Trophoblast cell (in vitro differentiated cells and primary cell): ENCODE measurements at regions not wholly inside any gene's neighbourhood (a gene's known extent, or its start where the extent isn't known, plus 50 kb on each side); places are given as distances from the start of the nearest gene placed in this dataset.

Experiments
- DNase-seq, 2 donors: peaks; one replicate each; pipeline ENCODE4 v3.0.0-alpha.2; 2016
- H2AFZ ChIP-seq: 2 replicates; pipeline ENCODE4 v1.6.1; 2013; ENCODE audit warnings: low read length, moderate library complexity, mild to moderate bottlenecking; ENCODE audit not compliant: insufficient read depth, poor library complexity
- H2AK5ac ChIP-seq: 2 replicates; pipeline ENCODE4 v1.6.1; 2013; ENCODE audit warnings: mild to moderate bottlenecking, low read length
- H2BK120ac ChIP-seq: 2 replicates; pipeline ENCODE4 v1.6.1; 2013; ENCODE audit warnings: low read length, mild to moderate bottlenecking, moderate library complexity; ENCODE audit not compliant: insufficient read depth, poor library complexity
- H2BK12ac ChIP-seq: 2 replicates; pipeline ENCODE4 v1.6.1; 2013; ENCODE audit warnings: mild to moderate bottlenecking, low read length, moderate library complexity
- H2BK5ac ChIP-seq: 2 replicates; pipeline ENCODE4 v1.6.1; 2013; ENCODE audit warnings: low read length, low read depth, moderate library complexity, mild to moderate bottlenecking; ENCODE audit not compliant: poor library complexity
- H3K14ac ChIP-seq: 2 replicates; pipeline ENCODE4 v1.6.1; 2013; ENCODE audit warnings: mild to moderate bottlenecking, low read length
- H3K18ac ChIP-seq: 2 replicates; pipeline ENCODE4 v1.6.1; 2013; ENCODE audit warnings: mild to moderate bottlenecking, low read length
- H3K23ac ChIP-seq: 2 replicates; pipeline ENCODE4 v1.6.1; 2013; ENCODE audit warnings: low read length
- H3K27ac ChIP-seq: 2 replicates; pipeline ENCODE4 v1.5.1; 2013; ENCODE audit warnings: low read depth, mild to moderate bottlenecking, inconsistent platforms, low read length, moderate library complexity
- H3K27me3 ChIP-seq: 2 replicates; pipeline ENCODE4 v1.6.1; 2013; ENCODE audit warnings: inconsistent platforms, mild to moderate bottlenecking, low read length, moderate library complexity; ENCODE audit not compliant: insufficient read depth
- H3K36me3 ChIP-seq, 2 experiments: 1 replicate in 1 of 2; 2 replicates in 1 of 2; pipeline ENCODE4 v1.6.1; 2013; ENCODE audit warnings: low read length in 2 of 2, mild to moderate bottlenecking in 2 of 2, moderate library complexity in 1 of 2; ENCODE audit not compliant: insufficient read depth in 2 of 2, control insufficient read depth in 1 of 2
- H3K4ac ChIP-seq: 2 replicates; pipeline ENCODE4 v1.6.1; 2013; ENCODE audit warnings: low read depth, mild to moderate bottlenecking, low read length, moderate library complexity
- H3K4me1 ChIP-seq, 2 experiments: 1 replicate in 1 of 2; 2 replicates in 1 of 2; pipeline ENCODE4 v1.6.1; 2013; ENCODE audit warnings: low read length in 2 of 2, mild to moderate bottlenecking in 2 of 2, moderate library complexity in 1 of 2; ENCODE audit not compliant: insufficient read depth in 2 of 2, control insufficient read depth in 1 of 2
- H3K4me2 ChIP-seq: 2 replicates; pipeline ENCODE4 v1.6.1; 2013; ENCODE audit warnings: inconsistent platforms, mild to moderate bottlenecking, low read length, moderate library complexity
- H3K4me3 ChIP-seq: 2 replicates; pipeline ENCODE4 v1.5.1; 2013; ENCODE audit warnings: mild to moderate bottlenecking, low read depth, low read length, inconsistent platforms
- H3K79me1 ChIP-seq: one replicate; pipeline ENCODE4 v1.6.1; 2013; ENCODE audit warnings: low read length
- H3K79me2 ChIP-seq: 2 replicates; pipeline ENCODE4 v1.6.1; 2013; ENCODE audit warnings: low read length, mild to moderate bottlenecking; ENCODE audit not compliant: control insufficient read depth, insufficient read depth, poor library complexity
- H3K9ac ChIP-seq: 2 replicates; pipeline ENCODE4 v1.6.1; 2013; ENCODE audit warnings: mild to moderate bottlenecking, low read length
- H3K9me3 ChIP-seq: 2 replicates; pipeline ENCODE4 v1.6.1; 2013; ENCODE audit warnings: low read depth, mild to moderate bottlenecking, control low read depth, inconsistent platforms, low read length; ENCODE audit not compliant: insufficient read depth
- H4K12ac ChIP-seq: 2 replicates; pipeline ENCODE4 v1.6.1; 2013; ENCODE audit warnings: low read depth, mild to moderate bottlenecking, low read length, moderate library complexity
- H4K8ac ChIP-seq: 2 replicates; pipeline ENCODE4 v1.6.1; 2013; ENCODE audit warnings: low read depth, mild to moderate bottlenecking, low read length, moderate library complexity
- H4K91ac ChIP-seq: one replicate; pipeline ENCODE4 v1.6.1; 2013; ENCODE audit warnings: low read depth, mild to moderate bottlenecking, low read length, moderate library complexity
- WGBS: extraction: QIAGEN DNeasy Blood & Tissue Kit; methylation state at CpG from one replicate; pipeline ENCODE4 v1.1.7; 2013; ENCODE audit warnings: missing lambda C conversion rate; ENCODE audit not compliant: insufficient read length, insufficient coverage; ENCODE audit errors: extremely low coverage; 5-methylcytosine and 5-hydroxymethylcytosine counted together

DNA sequence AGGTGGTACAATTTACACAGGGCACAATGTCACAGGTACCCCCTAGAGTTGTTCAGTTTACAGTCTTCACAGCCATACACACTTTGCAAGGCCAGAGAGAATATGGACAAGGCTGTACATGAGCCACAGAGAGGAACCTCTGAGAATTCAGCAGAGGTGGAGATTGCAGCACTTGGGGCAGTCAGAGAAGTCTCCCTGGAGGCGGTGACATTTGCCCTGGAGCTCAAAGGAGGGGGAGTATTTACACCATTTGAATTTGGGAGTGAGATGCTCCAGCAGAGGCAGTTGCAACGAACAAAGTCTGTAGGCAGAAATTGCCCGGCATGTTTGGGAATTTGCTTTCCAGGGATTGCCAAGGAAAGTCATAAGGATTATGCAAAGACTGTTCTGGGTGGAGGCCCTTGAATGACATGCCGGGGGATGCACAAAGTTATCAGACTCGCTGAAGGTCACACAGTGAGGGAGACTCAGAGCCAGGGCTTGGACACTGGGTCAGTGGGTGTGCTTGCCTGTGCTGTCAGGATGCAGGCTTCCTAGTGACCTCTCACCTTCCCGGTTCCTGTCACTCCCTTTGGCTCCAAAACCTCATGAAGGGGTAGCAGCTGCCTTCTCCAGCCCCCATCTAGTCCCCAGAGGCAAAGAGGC, 160.7 kb upstream of the PCBD1 start:
- Histone ChIP-seq H3K9ac (no peak overlapping the region), H3K79me2 (no peaks in the 10 kb centered on the region), H4K91ac (no peak overlapping the region), H3K9me3 (no peaks in the 10 kb centered on the region), H2AK5ac (no peak overlapping the region), H2BK12ac (no peak overlapping the region), H2BK5ac (no peak overlapping the region), H3K36me3 (no peaks in the 10 kb centered on the region), H3K4ac (no peak overlapping the region), H3K4me1 (no peaks in the 10 kb centered on the region), H2AFZ (no peak overlapping the region), H4K8ac (no peak overlapping the region), H3K27me3 (no peaks in the 10 kb centered on the region), H3K27ac (no peak overlapping the region), H3K4me2 (no peak overlapping the region), H2BK120ac (no peak overlapping the region), H4K12ac (no peak overlapping the region), H3K23ac (no peak overlapping the region), H3K79me1 (no peaks in the 10 kb centered on the region), H3K14ac (no peak overlapping the region), H3K18ac (no peak overlapping the region), H3K4me3 (no peak overlapping the region)
- DNase-seq, result no peak
- WGBS, result no CpG with 5 or more reads among the region's 6 CpGs

DNA sequence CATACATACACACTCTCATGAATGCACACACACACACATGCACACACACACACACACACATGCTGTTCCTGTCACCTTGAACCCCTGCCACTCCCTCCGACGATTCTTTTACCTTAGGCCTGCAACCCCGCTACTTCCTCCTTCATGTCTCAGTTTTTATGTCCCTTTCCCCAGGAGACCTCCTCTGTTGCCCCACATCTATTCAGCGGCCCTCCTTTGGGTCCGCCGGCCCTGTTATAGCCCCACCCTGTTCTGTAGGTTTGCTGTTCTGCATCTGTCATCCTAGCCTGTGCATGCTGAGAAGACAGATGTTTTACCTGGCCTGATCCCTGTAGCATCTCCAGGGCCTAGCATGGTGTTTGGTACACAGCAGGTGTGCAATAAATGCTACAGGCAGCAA, 161.6 kb upstream of the PCBD1 start:
- no CpG with 5 or more reads among the region's 6 CpGs for WGBS
- Histone ChIP-seq H2BK120ac (no peak overlapping the region), H2AFZ (no peak overlapping the region), H3K14ac (no peak overlapping the region), H3K4me2 (no peak overlapping the region), H3K27ac (no peak overlapping the region), H3K27me3 (no peaks in the 10 kb centered on the region), H3K4me3 (no peak overlapping the region), H3K18ac (no peak overlapping the region), H4K12ac (no peak overlapping the region), H3K79me2 (no peaks in the 10 kb centered on the region), H3K4ac (no peak overlapping the region), H4K8ac (no peak overlapping the region), H2BK12ac (no peak overlapping the region), H3K9ac (no peak overlapping the region), H4K91ac (no peak overlapping the region), H3K36me3 (no peaks in the 10 kb centered on the region), H2AK5ac (no peak overlapping the region), H3K79me1 (no peaks in the 10 kb centered on the region), H3K23ac (no peak overlapping the region), H3K4me1 (no peaks in the 10 kb centered on the region), H2BK5ac (no peak overlapping the region), H3K9me3 (no peaks in the 10 kb centered on the region)
- DNase-seq, result no peak

DNA sequence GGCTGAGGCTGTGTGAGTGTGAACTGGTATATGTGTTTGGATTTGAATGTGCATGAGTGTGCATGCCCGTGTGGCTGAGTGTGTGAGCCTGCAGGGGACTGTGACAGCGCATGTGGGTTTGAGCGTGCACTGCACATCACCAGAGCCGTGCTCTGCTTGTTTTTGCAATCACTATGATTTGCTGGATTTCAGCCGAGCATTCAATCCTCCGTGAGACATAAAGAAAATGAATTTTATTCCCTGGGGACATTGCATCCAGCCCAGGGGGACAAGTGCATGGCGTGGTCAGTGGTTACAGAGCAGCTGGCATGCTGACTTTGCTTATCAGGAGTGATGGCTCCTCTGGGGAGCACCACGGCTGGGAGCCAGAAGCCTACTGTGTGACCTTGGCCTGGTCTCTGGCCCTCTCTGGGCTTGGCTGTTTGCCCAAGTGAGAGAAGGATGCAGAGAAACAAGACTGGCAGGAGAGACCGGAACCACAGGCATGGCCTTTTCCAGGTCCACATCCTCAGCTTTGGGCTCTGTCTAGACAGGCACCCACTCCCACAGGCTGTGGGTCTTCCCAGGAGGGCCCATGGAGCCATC, 160.2 kb upstream of the UNC5B start:
- no peak overlapping the region for H2AFZ ChIP-seq
- H2BK12ac ChIP-seq, result no peak overlapping the region
- H3K27me3 ChIP-seq, result no peaks in the 10 kb centered on the region
- H3K4me2 ChIP-seq, result no peak overlapping the region
- no peak overlapping the region for H4K91ac ChIP-seq
- no peaks in the 10 kb centered on the region for H3K36me3 ChIP-seq
- H3K4me1 ChIP-seq, result no peaks in the 10 kb centered on the region
- H2AK5ac ChIP-seq, result no peak overlapping the region
- no peak for DNase-seq
- H3K79me2 ChIP-seq, result no peaks in the 10 kb centered on the region
- H3K27ac ChIP-seq, result no peak overlapping the region
- no peak overlapping the region for H3K4ac ChIP-seq
- H3K79me1 ChIP-seq, result no peaks in the 10 kb centered on the region
- no peak overlapping the region for H3K9ac ChIP-seq
- H2BK120ac ChIP-seq, result no peak overlapping the region
- H3K4me3 ChIP-seq, result no peak overlapping the region
- no peak overlapping the region for H3K23ac ChIP-seq
- no peaks in the 10 kb centered on the region for H3K9me3 ChIP-seq
- no peak overlapping the region for H3K18ac ChIP-seq
- WGBS, result no CpG with 5 or more reads among the region's 9 CpGs
- no peak overlapping the region for H2BK5ac ChIP-seq
- H3K14ac ChIP-seq, result no peak overlapping the region
- no peak overlapping the region for H4K12ac ChIP-seq
- no peak overlapping the region for H4K8ac ChIP-seq

DNA sequence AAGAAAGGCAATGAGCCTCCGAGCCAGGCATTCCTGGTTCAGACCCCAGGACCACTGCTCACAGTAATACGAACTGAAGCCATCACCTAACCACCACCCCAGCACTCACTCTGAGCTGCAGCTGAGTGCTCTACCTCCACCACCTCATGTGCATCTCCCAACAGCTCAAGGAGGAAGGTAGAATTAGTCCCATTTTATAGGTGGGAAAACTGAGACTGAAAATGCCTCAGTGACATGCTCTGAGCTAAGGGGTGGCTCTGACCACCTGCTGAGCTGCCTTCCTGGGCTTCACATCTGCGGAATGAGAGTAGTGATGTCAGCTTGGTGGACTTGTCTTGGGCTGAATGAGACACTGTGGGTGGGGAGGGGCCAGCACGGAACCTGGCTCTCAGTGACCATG, 159.7 kb upstream of the UNC5B start:
- DNase-seq, result no peak
- H3K27ac ChIP-seq, result no peak overlapping the region
- no peaks in the 10 kb centered on the region for H3K79me2 ChIP-seq
- H2BK12ac ChIP-seq, result no peak overlapping the region
- H3K4ac ChIP-seq, result no peak overlapping the region
- no peak overlapping the region for H3K9ac ChIP-seq
- H3K9me3 ChIP-seq, result no peaks in the 10 kb centered on the region
- H3K36me3 ChIP-seq, result no peaks in the 10 kb centered on the region
- H3K23ac ChIP-seq, result no peak overlapping the region
- no peaks in the 10 kb centered on the region for H3K79me1 ChIP-seq
- H4K8ac ChIP-seq, result no peak overlapping the region
- H3K4me2 ChIP-seq, result no peak overlapping the region
- no peak overlapping the region for H2AFZ ChIP-seq
- H4K12ac ChIP-seq, result no peak overlapping the region
- no peak overlapping the region for H2BK5ac ChIP-seq
- no peak overlapping the region for H4K91ac ChIP-seq
- H3K4me3 ChIP-seq, result no peak overlapping the region
- H3K27me3 ChIP-seq, result no peaks in the 10 kb centered on the region
- no peak overlapping the region for H2AK5ac ChIP-seq
- H3K18ac ChIP-seq, result no peak overlapping the region
- no peaks in the 10 kb centered on the region for H3K4me1 ChIP-seq
- H3K14ac ChIP-seq, result no peak overlapping the region
- no peak overlapping the region for H2BK120ac ChIP-seq
- no CpG with 5 or more reads among the region's 4 CpGs for WGBS
